Activated naive CD8-positive, alpha-beta T cell (primary cell): ENCODE measurements at regions not wholly inside any gene's neighbourhood (a gene's known extent, or its start where the extent isn't known, plus 50 kb on each side); places are given as distances from the start of the nearest gene placed in this dataset.
"Not testable (repeated sequence)": the region's sequence is repeated elsewhere in the genome, so short reads cannot be mapped to it uniquely, and the experiment has no call there.

Source experiments
- H3K27ac Mint-ChIP-seq: one replicate; pipeline ENCODE4 v1.8.0; 2021; ENCODE audit warnings: mixed read lengths
- H3K27me3 Mint-ChIP-seq: one replicate; pipeline ENCODE4 v1.8.0; 2021; ENCODE audit warnings: mixed read lengths
- H3K36me3 Mint-ChIP-seq: one replicate; pipeline ENCODE4 v1.8.0; 2021; ENCODE audit warnings: mixed read lengths
- H3K4me1 Mint-ChIP-seq: one replicate; pipeline ENCODE4 v1.8.0; 2021; ENCODE audit warnings: low read depth, mixed read lengths
- H3K4me3 Mint-ChIP-seq: one replicate; pipeline ENCODE4 v1.8.0; 2021; ENCODE audit warnings: mild to moderate bottlenecking, mixed read lengths
- H3K9me3 Mint-ChIP-seq: one replicate; pipeline ENCODE4 v1.8.0; 2021; ENCODE audit warnings: low read depth, mixed read lengths

DNA sequence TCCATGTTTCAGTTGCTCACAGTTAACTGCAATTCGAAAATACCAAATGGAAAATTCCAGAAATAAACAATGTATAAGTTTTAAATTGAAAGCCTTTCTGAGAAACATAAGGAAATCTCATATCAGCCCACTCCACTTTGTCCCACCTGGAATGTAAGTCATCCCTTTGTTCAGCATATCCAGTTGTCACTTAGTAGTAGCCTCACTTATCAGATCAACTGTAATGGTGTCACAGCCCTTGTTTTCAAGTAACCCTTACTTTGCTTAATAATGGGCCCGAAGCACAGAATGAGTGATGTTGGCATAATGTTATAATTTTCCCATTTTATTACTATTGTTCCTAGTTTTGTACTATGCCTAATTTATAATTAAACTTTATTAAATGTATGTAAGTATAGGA lies 646.8 kb downstream of the C12orf50 start:
- Mint-ChIP-seq H3K9me3 (no peaks in the 10 kb centered on the region), H3K4me1 (no peaks in the 10 kb centered on the region), H3K36me3 (no peaks in the 10 kb centered on the region), H3K4me3 (no peak overlapping the region), H3K27me3 (no peaks in the 10 kb centered on the region), H3K27ac (no peak overlapping the region)

DNA sequence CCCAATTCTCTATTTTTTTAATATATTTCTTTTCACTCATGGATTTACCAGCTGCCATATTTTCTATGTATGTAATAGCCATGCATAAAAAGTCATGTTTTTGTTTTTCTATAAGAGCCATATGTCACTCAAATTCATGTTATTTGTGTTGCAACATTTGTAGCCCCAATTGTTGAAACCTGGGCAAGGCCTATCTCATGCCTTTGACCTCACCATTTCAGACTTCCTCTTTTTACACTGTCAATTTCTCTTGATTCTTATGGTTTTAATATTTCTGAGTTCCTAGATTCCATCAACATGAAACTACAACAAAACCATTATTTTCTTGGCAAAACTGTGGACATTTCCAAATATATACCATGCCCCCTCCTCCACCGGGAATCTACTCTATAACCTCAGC lies 647.5 kb downstream of the C12orf50 start:
- no peaks in the 10 kb centered on the region for H3K9me3 Mint-ChIP-seq
- no peaks in the 10 kb centered on the region for H3K4me1 Mint-ChIP-seq
- H3K4me3 Mint-ChIP-seq = no peak overlapping the region
- no peaks in the 10 kb centered on the region for H3K36me3 Mint-ChIP-seq
- H3K27me3 Mint-ChIP-seq = no peaks in the 10 kb centered on the region
- H3K27ac Mint-ChIP-seq = no peak overlapping the region

DNA sequence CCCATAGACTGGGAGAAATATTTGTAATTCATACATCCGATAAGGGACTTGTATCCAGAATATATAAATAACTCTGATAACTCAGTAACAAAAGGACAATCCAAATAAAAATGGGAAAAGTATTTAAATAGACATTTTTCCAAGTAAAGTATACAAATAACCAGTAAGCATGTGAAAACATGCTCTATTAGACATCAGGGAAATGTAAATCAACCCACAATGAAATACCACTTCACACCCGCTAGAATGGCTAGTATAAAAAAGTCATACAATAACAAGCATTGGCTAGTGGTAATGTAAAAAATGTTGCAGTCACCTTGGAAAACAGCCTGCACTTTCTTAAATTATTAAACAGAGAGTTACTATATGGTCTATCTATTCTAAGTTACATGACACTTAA lies 650.7 kb downstream of the C12orf50 start:
- Mint-ChIP-seq H3K27ac (no peak overlapping the region), H3K36me3 (no peaks in the 10 kb centered on the region), H3K9me3 (no peaks in the 10 kb centered on the region), H3K4me1 (no peaks in the 10 kb centered on the region), H3K4me3 (no peak overlapping the region), H3K27me3 (no peaks in the 10 kb centered on the region)

DNA sequence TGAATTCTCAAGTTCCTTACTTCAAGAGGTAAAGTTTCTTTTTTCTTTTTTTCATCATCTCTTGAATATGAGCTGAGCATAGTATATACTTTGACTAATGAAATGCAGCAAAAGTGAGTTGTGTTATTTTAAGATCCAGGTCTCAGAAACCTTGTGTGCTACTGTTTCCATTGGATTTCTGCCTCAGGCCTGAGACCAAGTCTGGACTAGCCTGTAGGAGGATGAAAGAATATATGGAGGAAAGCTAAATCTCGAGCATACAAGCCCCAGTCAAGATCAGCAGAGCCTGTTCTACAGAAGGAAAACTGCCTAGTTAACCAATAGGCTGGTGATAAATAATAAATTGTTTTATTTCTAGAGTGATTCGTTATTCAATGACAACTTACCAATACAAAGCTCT lies 652.5 kb downstream of the C12orf50 start:
- Mint-ChIP-seq H3K4me1 (no peaks in the 10 kb centered on the region), H3K9me3 (no peaks in the 10 kb centered on the region), H3K27ac (no peak overlapping the region), H3K36me3 (no peaks in the 10 kb centered on the region), H3K27me3 (no peaks in the 10 kb centered on the region), H3K4me3 (no peak overlapping the region)

DNA sequence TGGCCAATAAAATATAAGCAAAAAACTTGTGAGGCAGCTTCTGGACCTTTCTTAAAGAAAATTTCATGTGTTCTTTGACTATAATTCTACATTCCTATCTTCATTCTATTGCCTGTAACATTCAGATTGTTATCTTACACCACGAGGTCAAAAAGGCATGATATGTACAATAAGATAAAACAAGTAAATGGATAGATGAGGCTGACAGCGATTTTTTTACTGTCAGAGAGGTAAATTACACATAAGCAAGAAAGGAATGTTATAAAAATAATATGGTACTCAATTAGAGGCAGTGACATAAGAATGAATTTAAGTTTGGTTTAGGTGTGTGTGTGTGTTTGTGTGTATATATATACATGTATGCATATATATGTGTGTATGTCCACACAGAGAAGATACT lies 660.0 kb downstream of the C12orf50 start:
- H3K36me3 Mint-ChIP-seq = no peaks in the 10 kb centered on the region
- H3K27me3 Mint-ChIP-seq = no peaks in the 10 kb centered on the region
- no peaks in the 10 kb centered on the region for H3K4me1 Mint-ChIP-seq
- H3K9me3 Mint-ChIP-seq = peaks cover 10% of the 10 kb centered on the region
- H3K27ac Mint-ChIP-seq = no peak overlapping the region
- H3K4me3 Mint-ChIP-seq = no peak overlapping the region

DNA sequence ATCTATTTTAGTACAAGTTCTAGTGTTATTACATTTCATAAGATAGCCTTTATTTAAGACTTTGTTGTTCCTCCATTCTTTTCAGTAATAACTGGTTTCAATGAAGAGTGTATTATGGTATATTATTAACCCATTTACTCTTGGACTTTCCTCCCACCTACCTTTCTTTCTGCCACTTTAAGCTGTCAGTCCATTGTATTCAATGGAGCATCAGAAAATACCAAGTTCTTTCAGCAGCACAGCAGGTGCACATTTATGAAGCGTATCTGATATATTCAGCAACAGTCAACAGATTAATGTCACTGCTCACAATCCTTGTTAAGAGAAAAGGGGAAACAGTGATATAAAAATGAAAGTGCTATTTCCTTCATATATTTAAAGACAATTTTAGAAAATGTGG lies 660.9 kb downstream of the C12orf50 start:
- Mint-ChIP-seq H3K4me3 (no peak overlapping the region), H3K36me3 (no peaks in the 10 kb centered on the region), H3K4me1 (no peaks in the 10 kb centered on the region), H3K27ac (no peak overlapping the region), H3K9me3 (peaks cover 14% of the 10 kb centered on the region), H3K27me3 (no peaks in the 10 kb centered on the region)

DNA sequence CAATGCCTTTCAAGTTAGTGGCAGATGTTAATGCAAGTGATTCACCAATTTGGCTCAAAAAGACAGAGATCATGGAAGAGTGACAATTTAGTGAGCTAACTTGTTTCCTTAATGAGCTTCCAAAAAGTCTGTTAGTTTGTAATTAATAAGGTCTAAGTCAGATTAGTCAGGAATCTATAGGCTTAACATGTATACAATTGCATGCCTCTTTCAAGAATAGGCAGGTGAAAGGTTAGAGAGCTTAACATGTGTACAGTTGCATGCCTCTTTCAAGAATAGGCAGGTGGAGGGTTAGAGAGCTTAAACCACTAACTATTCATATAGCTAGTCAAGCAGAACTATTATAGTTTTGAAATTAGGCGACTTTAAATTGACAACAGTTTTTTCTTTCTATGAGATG lies 663.8 kb downstream of the C12orf50 start:
- H3K27me3 Mint-ChIP-seq = no peaks in the 10 kb centered on the region
- H3K4me1 Mint-ChIP-seq = no peaks in the 10 kb centered on the region
- peaks cover 23% of the 10 kb centered on the region for H3K9me3 Mint-ChIP-seq
- no peak overlapping the region for H3K27ac Mint-ChIP-seq
- no peaks in the 10 kb centered on the region for H3K36me3 Mint-ChIP-seq
- H3K4me3 Mint-ChIP-seq = no peak overlapping the region

DNA sequence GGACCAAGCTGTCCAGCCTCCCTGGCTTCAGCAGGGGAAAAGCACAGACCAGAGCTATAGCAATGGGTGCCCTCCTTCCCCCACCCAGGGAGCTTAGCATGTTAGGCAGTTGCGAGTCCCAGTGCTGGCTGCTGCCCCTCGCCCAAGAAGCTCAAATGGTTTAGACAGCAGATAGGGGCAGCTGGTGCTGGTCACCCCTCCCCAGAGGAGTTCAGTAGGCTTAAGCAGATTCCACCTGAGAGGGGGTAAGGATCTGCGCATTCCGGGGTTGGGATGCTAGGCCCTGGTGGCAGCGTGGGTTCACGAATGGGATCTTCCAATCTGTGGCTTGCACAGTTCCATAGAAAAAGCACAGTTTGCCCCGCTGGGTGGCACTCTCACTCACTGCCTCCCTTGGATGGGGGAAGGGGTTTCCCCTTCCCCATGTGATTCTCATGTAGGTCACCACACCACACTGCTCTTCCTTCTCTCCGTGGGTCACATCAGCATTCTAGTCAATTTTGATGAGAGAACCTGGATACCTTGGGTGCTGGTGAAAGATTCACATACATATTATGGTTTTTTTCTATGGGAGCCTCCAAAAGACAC lies 665.6 kb downstream of the C12orf50 start:
- Mint-ChIP-seq H3K4me1 (no peaks in the 10 kb centered on the region), H3K27me3 (no peaks in the 10 kb centered on the region), H3K4me3 (no peak overlapping the region), H3K9me3 (peaks cover 24% of the 10 kb centered on the region), H3K36me3 (no peaks in the 10 kb centered on the region), H3K27ac (no peak overlapping the region)

DNA sequence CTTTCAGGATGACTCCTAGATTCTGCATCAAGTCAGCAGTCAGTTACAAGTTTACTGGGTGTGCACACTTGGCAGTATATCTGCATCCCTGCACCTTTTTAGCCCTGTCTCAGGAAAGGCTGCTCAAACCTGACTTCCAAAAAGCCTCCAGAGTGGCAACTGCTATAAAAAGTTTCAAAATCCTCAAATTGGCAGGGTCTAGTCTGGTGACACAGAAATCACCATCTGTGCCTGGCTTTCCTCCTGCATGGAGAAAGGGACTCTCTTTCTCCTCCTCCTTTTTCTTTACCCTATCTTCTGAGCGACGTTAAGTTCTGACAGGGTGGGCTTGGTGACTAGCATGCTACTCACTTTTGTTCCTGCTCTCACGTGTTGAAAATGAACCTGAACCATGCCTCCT lies 679.5 kb downstream of the C12orf50 start:
- H3K9me3 Mint-ChIP-seq = peaks cover 22% of the 10 kb centered on the region
- no peaks in the 10 kb centered on the region for H3K27me3 Mint-ChIP-seq
- H3K36me3 Mint-ChIP-seq = no peaks in the 10 kb centered on the region
- no peaks in the 10 kb centered on the region for H3K4me1 Mint-ChIP-seq
- no peak overlapping the region for H3K27ac Mint-ChIP-seq
- no peak overlapping the region for H3K4me3 Mint-ChIP-seq

DNA sequence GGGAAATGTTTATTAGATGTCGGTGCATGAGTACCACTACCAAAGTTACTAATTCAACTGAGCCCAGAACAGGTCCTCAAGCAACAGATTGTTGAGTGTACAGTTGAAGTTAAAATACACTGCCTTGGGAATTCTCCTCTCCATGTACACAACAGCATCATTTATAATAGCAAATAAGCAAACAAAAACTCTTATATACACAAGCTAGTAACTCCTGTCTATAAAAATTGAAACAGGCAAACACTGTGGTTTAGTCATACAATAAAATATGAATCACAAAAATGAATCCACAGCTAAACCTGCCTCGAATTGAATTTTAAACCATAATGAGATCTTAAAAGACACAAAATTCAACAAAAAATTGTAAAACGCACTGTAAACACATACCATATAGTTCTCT lies 681.1 kb downstream of the C12orf50 start:
- no peaks in the 10 kb centered on the region for H3K27me3 Mint-ChIP-seq
- H3K36me3 Mint-ChIP-seq = no peaks in the 10 kb centered on the region
- peaks cover 24% of the 10 kb centered on the region for H3K9me3 Mint-ChIP-seq
- H3K4me3 Mint-ChIP-seq = no peak overlapping the region
- H3K27ac Mint-ChIP-seq = no peak overlapping the region
- no peaks in the 10 kb centered on the region for H3K4me1 Mint-ChIP-seq

DNA sequence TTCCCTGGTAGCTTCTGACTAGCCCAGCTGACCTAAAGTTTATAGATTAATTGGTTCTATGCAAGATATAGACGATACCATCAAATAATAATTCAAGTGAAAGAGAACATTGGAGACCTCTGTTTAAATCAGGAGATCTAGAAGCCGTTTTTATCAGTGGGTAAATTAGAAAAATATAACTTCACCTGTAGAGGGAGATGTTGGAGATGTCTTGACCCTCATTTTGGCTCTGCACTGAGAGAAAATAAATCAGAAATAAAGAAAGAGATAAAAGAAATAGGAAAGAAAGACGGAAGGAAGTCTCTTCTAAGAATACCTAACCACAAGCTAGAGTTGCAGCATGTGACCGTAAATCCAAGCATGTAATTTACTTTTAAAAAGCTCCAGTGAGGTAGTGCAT lies 684.5 kb downstream of the C12orf50 start:
- no peak overlapping the region for H3K4me3 Mint-ChIP-seq
- H3K9me3 Mint-ChIP-seq = peaks cover 15% of the 10 kb centered on the region
- no peaks in the 10 kb centered on the region for H3K4me1 Mint-ChIP-seq
- H3K36me3 Mint-ChIP-seq = no peaks in the 10 kb centered on the region
- no peak overlapping the region for H3K27ac Mint-ChIP-seq
- no peaks in the 10 kb centered on the region for H3K27me3 Mint-ChIP-seq

DNA sequence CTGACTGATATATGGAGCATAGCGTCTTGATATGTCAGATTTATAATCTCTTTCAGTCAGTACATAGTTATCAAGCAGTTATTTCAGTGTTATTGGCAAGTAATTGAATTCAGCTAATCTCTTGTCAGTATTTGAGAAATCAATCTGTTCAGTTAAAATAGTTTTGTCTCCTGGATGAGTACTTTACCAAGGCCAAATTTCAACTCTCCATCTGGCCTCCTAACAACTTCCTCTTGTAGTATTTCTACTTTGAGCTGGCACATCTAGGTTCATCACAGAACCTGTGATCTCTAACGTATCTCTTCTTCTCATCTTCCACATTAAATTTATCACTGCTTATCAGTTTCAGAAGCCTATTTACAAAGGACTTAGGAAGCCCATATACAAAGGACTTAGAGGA lies 690.5 kb downstream of the C12orf50 start:
- Mint-ChIP-seq H3K9me3 (no peaks in the 10 kb centered on the region), H3K4me1 (no peaks in the 10 kb centered on the region), H3K4me3 (no peak overlapping the region), H3K27ac (no peak overlapping the region), H3K36me3 (no peaks in the 10 kb centered on the region), H3K27me3 (no peaks in the 10 kb centered on the region)

DNA sequence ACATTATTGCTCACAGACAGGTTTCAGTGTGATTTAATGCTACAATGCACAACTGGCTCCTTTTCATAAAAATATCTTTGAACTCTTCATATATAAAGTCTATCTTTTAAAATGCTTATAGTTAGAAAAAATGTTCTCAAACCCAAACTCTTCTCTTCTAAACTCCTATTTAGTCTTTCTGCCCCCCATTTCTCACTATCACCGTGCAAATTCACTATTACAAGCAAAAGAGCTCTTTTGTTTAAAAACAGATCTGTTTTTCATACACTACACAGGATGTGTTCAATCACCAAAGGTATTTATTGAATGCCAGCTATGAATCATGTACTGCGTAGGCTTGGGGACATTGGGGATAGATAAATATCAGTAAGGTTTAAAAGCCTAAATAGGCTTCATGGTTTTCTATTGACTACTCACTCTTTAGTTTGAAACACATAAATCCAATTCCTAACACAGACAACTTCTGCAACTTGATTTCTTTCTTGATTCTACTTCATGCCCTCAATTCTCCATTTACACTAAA lies 692.3 kb downstream of the C12orf50 start:
- Mint-ChIP-seq H3K27me3 (no peaks in the 10 kb centered on the region), H3K4me1 (no peaks in the 10 kb centered on the region)

DNA sequence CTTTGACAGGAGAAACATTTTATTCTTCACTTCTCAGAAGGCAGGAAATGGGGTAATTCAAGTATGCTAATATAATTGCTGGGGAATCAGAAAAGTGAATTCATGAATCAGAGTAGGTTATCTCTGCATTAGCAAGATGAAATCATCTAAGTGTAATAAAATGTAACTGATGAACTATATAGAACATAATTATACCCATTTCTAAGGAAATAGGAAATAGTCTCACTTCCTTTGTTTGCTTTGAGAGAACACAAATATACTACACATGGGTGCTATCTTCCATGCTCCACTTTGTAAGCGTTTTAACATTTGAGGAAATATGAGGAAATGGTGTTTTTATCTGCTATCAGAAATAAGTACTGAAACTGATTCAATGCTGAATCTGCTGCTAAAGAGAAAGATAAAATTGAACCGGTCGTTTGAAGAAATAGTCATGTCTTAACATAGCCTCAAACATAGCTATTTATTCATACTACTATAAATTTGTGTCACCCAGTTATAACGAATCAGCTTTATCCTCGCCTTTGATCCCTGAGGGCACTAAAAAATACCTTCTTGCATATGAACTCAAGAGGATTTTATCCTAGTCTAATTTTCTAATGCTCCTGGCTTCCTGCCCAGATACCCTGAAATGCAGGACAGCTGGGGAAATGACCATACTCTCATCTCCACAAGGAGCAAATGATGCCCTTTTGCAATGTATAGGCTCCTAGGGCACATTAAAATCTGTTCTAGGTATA lies 696.0 kb downstream of the C12orf50 start:
- H3K27me3 Mint-ChIP-seq = no peaks in the 10 kb centered on the region
- H3K36me3 Mint-ChIP-seq = no peaks in the 10 kb centered on the region
- no peaks in the 10 kb centered on the region for H3K4me1 Mint-ChIP-seq
- no peak overlapping the region for H3K27ac Mint-ChIP-seq
- H3K4me3 Mint-ChIP-seq = no peak overlapping the region
- no peaks in the 10 kb centered on the region for H3K9me3 Mint-ChIP-seq

More for the DNA sequence above, 692.3 kb downstream of the C12orf50 start:
- Mint-ChIP-seq H3K36me3 (no peaks in the 10 kb centered on the region), H3K4me3 (no peak overlapping the region), H3K27ac (no peak overlapping the region), H3K9me3 (no peaks in the 10 kb centered on the region)

DNA sequence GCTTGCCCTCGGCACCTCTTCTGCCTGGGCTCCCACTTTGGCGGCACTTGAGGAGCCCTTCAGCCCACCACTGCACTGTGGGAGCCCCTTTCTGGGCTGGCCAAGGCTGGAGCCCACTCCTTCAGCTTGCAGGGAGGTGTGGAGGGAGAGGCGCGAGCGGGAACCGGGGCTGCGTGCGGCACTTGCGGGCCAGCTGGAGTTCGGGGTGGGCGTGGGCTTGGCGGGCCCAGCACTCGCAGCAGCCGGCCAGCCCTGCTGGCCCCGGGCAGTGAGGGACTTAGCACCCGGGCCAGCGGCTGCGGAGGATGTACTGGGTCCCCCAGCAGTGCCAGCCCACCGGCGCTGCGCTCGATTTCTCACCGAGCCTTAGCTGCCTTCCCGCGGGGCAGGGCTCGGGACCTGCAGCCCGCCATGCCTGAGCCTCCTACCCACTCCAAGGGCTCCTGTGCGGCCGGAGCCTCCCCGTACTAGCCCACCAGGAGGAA lies 699.1 kb downstream of the C12orf50 start:
- not testable (repeated sequence) for H3K27ac Mint-ChIP-seq, H3K27me3 Mint-ChIP-seq, H3K4me1 Mint-ChIP-seq, H3K4me3 Mint-ChIP-seq, H3K36me3 Mint-ChIP-seq, H3K9me3 Mint-ChIP-seq
